Jurkat, Clone E6-1 (cell line): ENCODE measurements at regions not wholly inside any gene's neighbourhood (a gene's known extent, or its start where the extent isn't known, plus 50 kb on each side); places are given as distances from the start of the nearest gene placed in this dataset.

Source experiments
- DNase-seq: peaks from one replicate; pipeline ENCODE4 v3.0.0-alpha.2; 2011; ENCODE audit warnings: low read depth, low spot score
- H3K4me3 ChIP-seq: 2 replicates; pipeline ENCODE4 v1.5.1; 2011; ENCODE audit warnings: mild to moderate bottlenecking, low read length, control low read depth, moderate library complexity

DNA sequence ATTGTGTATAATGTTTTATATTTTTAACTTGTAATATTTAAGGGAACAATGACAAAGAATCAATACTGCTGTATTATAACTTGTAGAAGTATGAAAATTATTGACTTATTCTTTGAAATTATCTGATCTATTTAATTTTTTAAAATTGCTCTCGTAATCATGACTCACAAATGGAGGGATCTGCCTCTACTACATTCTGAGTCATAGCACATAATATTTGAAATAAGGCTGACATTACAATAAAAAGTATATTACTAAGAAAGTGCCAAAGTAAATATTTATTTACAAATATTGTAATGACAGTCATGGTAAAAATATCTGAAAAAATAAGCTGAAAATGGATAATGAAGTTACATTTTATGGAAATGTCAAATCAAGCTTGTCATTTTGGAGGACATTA, 1144.6 kb upstream of the CDH2 start:
- DNase-seq, result no peak
- no peak overlapping the region for H3K4me3 ChIP-seq

DNA sequence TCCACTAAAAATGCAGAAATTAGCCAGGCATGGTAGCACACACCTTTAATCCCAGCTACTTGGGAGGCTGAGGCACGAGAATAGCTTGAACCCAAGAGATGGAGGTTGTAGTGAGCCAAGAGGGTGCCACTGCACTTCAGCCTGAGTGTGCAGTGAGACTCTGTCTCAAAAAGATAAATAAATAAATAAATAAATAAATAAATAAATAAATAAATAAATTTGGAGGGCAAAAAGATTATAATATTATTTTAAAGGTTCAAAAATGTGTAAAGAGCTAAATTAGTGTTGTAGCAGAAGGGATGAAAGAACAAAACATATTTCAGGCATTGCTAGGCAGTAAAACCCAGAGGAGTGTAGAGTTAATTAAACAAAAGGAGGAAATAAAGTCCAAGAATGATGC, 1136.4 kb upstream of the CDH2 start:
- H3K4me3 ChIP-seq, result no peak overlapping the region
- no peak for DNase-seq

DNA sequence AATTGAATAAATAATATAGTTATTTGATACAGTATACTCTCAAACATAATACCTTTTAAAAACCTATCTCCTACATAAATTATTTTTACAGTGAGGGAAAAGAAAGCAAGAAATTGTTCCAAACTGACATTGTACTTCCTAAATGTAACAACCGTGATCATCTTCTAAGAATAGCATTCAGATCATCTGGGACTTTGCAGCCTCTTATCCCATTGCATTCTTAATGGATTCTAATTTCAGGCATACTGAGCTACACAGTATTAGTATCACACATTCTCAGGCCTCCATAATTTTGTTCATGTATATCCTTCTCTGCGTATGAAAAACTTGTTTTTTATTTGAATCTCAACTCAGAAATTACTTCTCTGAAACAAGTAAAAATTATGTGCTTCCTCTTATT, 1134.7 kb upstream of the CDH2 start:
- H3K4me3 ChIP-seq, result no peak overlapping the region
- no peak for DNase-seq

DNA sequence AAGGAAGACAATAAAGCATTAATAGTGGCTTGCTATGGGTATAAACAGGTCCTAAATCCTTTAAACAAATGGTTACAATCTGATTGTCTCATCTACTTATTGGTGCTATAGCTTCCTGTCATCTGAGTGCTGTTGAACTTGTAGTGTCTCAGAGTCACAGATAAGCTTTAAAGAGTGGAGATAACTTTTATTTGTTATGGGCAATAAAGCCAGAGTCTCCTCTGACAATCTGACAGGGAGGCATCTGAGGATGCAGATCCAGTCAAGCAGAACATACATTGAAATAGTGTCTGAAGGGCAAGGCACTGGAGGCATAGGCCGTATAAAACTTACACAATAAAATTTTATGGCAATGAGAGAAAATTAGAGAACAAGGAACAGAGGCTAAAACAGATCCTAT, 1132.4 kb upstream of the CDH2 start:
- no peak for DNase-seq

DNA sequence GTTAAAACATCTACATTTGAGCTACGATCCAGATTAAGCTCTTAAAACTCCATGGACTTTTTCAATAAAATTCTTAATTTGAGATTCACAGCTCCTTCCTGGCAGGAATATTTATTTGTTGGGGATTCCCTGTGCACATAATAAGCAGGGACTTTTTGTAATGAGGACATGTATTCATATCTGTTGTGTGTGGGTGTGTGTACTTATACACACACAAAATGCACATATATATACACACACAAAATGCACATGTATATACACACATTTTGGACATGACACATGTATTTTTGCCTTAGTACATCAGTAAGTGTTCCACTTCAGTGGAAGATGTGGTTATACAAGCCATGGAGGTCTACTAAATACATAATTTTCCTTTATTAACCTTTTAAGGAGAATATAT, 1131.1 kb upstream of the CDH2 start:
- no peak overlapping the region for H3K4me3 ChIP-seq
- DNase-seq, result no peak

More for the DNA sequence above, 1132.4 kb upstream of the CDH2 start:
- H3K4me3 ChIP-seq, result no peak overlapping the region

DNA sequence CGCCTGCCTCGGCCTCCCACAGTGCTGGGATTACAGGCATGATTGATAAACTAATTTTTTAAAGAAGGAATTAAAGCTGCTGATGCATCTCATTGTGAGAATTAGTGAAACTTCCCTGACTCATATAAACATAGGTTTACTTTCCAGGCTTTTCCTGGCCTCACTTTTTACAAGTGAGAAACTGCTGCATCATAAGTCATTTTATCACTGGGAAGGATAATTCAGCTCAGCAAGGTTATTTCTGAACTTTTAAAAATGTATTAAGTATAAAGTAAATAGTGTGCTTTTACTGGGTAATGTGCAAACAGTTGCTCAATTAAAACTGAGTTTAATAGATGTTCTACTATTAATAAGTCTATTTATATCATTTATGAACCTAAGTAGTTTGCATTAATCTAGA, 1130.3 kb upstream of the CDH2 start:
- no peak overlapping the region for H3K4me3 ChIP-seq
- no peak for DNase-seq

DNA sequence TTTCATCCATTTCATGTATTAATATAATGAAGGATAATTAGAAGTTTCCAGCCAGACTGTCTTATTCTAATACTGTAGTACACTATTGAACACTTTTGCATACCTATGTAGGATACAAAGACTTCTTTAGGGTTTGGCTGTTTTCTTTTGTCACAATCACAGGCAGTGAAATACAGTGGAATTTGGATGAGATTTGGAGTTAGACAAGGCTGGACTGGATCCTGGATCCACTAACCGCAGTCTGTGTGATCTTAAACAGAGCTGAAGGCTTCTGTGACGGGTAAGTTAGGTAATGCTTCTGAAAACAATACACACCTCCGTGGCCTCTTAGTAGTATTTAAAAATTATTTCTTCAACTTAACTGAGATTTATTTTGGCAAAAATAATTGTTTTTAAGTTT, 1128.6 kb upstream of the CDH2 start:
- no peak overlapping the region for H3K4me3 ChIP-seq
- DNase-seq, result no peak

DNA sequence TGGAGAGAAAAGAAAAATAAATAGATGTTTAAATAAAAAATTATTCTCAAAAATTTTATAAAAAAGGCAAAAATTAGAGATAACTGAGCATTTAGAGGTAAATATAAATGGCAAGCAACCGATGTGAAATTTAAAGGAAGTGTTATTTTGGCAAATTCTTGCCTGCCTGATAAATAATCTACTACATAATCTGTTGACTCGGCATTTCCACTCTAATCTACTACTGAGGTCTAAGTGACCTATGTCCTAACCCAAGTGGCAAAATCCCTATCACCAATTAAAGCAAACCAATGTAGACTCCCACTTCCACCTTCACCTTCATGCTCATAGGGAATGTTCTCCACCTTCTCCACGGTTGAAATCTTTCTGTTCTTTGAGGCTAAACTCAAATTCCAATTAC, 1124.1 kb upstream of the CDH2 start:
- no peak overlapping the region for H3K4me3 ChIP-seq
- DNase-seq, result no peak

DNA sequence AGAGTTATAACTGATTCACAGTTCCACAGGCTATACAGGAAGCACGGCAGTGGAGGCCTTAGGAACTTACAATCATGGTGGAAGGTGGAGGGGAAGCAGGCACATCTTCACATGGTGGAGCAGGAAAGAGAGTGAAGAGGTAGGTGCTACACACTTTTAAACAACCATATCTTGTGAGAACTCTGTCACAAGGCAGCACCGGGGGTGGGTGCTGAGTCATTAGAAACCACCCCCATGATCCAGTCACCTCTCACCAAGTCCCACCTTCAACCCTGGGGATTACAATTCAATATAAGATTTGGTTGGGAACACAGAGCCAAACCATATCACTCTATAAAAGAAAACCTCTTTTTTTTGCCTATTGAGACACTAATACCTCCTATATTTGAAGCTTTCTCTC, 1108.5 kb upstream of the CDH2 start:
- no peak overlapping the region for H3K4me3 ChIP-seq
- no peak for DNase-seq

DNA sequence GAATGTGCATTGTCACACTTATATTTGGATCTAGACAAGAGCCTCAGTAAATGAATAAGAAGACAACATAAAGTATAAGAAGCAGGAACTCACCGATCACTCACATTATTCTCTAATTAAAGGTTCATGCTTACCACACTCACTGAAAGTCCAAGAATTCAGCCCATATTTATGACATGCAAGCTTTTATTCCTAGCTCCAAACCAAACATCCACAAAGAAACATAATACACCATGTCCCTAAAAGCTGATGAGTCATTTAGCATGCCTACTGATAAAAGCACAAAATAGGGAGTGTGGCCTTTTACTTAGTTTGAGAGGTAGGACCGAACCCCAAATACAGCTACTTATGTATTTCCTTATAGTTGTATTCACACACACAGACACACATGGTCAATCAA, 1094.6 kb upstream of the CDH2 start:
- no peak for DNase-seq
- H3K4me3 ChIP-seq, result no peak overlapping the region

DNA sequence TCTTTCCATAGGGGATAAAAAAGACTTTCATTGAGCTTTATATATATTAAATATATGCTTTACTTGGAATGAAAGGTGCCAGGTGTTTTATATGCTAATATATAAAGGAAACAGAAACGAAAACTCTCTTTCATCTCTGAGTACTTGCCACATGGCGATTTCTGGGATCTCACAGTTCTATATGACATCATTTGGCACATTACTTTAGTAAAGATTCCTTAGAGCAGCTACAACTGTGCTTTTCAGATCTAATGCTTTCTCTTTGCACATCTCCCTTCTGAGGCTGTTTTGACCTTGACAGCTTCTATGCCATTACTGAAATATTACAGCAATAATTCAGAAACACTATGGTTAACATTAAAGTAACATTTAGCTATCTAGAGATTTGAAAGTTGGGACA, 1082.9 kb upstream of the CDH2 start:
- no peak for DNase-seq
- H3K4me3 ChIP-seq, result no peak overlapping the region

DNA sequence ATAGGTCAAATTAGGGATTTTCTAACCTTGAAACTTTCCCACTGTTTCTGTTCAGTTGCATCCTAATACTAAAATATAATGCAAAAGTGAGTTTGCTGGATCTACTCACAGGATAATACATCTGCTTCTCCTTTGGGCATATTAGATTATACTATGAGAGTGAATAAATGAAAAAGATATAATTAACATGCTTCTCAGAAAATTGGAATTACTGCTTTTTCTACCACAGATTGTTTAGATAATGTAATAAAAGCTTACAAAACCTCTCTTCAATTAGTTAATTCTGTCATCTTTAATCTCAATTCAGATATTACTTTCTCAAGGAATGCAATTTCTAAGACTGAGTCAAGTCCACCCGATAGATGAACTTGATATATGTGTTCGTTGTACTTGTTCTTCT, 1077.2 kb upstream of the CDH2 start:
- H3K4me3 ChIP-seq, result no peak overlapping the region
- no peak for DNase-seq

DNA sequence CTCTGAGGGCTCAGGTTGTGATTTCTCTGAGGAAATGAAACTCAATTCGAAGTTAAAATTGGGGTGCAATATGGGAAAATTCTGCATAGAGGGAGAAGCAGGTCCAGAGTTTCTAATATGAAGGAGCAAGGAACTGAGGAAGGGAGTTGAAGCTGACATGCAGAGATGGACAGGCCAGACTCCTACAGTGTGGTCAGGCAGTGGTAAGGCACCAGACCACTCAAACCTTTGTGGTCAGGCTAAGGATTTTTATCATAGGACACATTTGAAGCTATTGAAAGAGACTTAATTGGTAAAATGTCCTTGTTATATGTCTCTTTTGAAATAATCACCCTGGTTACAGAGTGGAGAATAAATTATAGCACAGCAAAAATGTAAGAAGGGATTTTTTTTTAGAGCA, 1074.8 kb upstream of the CDH2 start:
- H3K4me3 ChIP-seq, result no peak overlapping the region
- DNase-seq, result no peak

DNA sequence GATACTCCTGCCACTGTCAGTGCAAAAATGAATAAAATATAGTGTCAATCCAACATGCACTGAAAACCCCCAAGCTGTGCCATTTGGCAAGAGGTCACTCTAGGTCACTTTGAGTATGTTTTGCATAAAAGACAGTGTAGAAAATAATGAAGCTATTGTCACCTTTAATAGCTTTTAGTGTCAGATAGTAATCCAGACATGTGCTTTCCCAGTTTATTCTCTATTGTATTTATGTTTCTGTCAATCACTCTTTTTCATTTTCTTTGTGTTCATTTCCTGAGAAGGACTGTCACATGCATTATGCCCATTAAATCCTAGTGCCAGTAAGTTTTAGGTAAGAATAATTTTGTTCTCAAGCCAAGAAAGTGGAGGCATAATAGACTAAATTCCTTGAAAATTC, 1073.9 kb upstream of the CDH2 start:
- no peak overlapping the region for H3K4me3 ChIP-seq
- DNase-seq, result no peak

DNA sequence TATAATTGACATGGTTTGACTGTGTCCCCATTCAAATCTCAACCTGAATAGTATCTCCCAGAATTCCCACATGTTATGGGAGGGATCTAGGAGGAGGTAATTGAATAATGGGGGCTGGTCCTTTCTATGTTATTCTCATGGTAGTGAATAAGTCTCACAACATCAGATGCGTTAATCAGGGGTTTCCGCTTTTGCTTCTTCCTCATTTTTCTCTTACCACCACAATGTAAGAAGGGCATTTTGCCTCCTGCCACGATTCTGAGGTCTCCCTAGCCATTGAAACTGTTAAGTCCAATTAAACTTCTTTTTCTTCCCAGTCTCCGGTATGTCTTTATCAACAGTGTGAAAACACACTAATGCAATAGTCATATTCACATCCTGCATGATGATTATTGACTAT, 1073.3 kb upstream of the CDH2 start:
- DNase-seq, result no peak
- no peak overlapping the region for H3K4me3 ChIP-seq

DNA sequence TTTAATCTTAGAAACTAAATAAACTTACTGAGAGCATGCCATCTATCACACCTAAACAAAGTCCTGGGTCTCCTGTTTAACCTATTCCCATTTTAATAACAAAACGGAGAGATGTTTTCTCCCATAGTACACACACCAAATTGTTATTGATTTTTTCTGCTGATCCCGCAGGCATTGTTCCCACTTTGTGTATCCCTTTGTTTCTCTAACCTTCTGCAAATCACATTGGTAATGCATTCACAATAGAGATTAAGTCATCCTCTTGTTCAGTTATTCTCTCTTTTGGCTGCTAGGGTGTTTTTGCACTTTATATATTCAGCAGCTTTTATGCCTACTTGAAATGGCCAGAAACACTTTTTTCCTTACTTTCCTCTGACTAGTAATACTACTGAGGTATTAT, 1071.9 kb upstream of the CDH2 start:
- no peak overlapping the region for H3K4me3 ChIP-seq
- DNase-seq, result no peak

DNA sequence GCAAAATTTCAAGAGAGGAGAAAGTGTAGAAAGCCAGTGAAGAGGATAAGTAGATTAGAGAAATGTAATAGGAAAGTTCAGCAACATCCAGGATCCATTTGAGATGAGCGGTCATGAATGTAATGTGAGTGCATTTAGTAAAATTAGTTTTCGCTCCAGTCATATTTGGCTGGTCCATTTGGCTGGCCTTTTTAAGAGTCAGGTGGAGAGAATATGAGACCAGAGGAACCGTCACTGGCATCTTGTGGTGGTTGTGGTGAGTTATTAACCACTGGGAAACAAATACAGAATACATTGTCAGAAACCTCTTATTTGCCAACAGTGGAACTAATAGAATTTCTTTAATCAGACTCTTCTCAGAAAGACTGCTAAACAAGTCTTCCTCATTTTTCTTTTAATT, 1064.3 kb upstream of the CDH2 start:
- DNase-seq, result no peak
- no peak overlapping the region for H3K4me3 ChIP-seq

DNA sequence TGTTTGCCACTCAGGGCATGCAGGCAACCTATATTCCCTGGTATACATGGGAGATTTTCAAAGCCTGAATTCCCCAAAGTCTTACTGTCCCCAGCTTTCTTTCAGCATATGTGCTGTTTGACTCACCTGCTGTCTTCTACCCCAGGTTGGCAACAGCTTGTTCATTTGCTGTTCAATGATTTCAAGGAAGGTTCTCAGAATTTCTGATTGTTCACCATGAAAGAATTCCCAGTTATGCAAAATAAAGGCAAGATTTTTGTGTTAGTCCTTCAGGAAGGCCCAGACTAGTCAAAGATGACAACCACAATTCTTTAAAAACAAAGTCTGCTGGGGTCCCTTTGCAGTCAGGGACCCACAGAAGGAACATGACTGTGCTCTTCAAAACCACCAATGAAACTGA, 1057.8 kb upstream of the CDH2 start:
- H3K4me3 ChIP-seq, result no peak overlapping the region
- no peak for DNase-seq

DNA sequence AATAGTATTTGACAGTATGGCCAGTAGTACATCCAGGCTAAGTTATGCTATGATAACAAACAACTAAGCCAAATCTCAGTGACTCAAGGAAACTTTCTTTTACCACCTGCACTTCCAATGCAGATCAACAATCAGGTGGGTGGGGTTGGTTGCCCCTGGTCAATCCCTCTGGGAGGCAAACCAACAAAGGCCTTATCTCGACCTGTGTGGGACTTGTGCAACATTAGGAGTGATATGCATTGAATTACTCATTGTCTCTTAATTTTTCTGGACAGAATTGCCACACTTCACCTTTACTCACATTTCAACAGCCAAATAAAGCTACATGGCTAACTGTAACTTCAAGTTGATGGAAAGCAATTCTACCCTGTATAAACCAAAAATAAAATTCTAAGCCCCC, 1049.3 kb upstream of the CDH2 start:
- no peak overlapping the region for H3K4me3 ChIP-seq
- no peak for DNase-seq

DNA sequence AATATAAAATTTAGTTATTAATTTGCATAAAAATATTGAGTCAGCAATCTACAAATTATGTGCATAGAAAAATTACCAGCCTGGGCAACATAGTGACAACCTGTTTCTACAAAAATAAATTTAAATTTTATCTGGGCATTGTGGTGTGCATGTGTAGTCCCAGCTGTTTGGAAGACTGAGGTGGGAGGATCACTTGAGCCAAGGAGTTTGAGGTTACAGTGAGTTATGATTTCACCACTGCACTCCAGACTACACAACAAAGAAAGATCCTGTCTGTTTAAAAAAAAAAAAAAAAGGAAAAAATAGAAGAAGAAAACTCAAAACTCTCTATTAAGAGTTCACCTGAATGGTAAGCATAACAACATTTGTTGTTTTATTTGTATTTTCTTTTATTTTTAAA, 1048.4 kb upstream of the CDH2 start:
- no peak for DNase-seq
- no peak overlapping the region for H3K4me3 ChIP-seq

DNA sequence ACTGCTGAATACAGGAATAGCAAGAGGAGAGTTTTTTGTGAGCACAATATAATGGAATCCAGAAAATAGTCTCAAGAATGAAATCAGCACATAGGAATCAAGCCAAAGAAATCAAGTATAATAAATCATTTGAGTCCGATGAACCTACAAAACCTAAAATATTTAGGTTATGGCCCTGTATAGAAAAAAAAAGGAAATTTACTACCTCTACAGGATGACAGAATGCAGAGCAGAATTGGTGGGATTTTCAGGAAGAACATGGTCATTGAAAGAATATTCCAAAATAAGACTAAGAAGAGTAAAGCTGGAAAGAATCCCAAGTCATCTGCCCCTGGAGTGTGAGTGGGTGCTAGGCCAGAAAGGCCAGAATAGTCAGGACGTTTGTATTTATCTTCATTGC, 1041.2 kb upstream of the CDH2 start:
- no peak for DNase-seq
- no peak overlapping the region for H3K4me3 ChIP-seq

DNA sequence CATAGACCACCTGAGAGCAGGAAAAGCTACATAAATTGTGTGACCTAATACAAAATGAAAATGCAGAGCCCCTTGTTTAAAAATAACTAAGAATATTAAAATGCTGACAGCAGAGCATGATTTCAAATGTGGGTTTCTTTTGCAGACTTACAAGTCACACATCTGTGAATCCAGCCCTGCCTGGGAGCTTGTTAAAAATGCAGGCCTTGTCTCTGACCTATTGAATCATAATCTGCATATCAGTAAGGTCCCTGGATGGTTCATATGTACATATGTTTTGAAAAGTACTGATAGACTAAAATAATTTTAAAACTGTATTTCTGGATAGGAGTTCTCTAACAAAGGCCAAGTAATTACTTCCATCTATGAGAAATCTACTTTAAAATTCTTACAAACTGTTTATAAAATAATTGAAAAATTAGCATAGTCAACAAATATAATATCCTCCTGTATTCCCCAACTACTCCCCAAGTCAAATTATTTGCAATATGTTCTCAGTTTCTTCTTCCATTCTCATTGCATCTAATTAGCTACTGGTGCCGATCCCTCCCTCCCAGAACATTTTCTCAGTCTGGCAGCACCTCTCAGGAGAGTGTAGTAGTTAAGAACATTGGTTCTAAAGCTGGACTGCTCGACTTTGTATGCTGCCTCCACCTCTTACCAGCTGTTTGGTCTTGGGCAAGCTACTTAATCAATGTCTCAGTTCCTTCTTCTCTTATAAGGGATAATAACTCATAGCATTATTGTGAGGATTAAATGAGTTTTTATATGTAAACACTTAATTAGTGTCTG, 1040.4 kb upstream of the CDH2 start:
- no peak for DNase-seq
- H3K4me3 ChIP-seq, result no peak overlapping the region
